ENCODE measurements at regions not wholly inside any gene's neighbourhood (a gene's known extent, or its start where the extent isn't known, plus 50 kb on each side); places are given as distances from the start of the nearest gene placed in this dataset.

GRCh38 chr12:90618586-90618985 is 336.4 kb downstream of the CCER1 start:
- Histone ChIP-seq H3K27me3 (ENCODE audit: insufficient read depth, low read length) (no peaks in the 10 kb centered on the region), H3K23me2 (ENCODE audit: insufficient read length, low read depth, low read length, poor library complexity, severe bottlenecking) (no peaks in the 10 kb centered on the region), H3K9ac (ENCODE audit: extremely low read depth, insufficient read length, low read length) (no peak overlapping the region), H3K56ac (ENCODE audit: insufficient read length, low read depth, low read length) (no peak overlapping the region), H2BK120ac (ENCODE audit: low read depth, low read length, poor library complexity, severe bottlenecking) (no peak overlapping the region), H2AK5ac (ENCODE audit: insufficient read length, low read length) (no peak overlapping the region), H2BK15ac (ENCODE audit: low read depth, low read length) (no peak overlapping the region), H3K4ac (ENCODE audit: low read depth, low read length) (no peak overlapping the region), H3K18ac (ENCODE audit: insufficient read length, low read depth, low read length) (no peak overlapping the region), H2BK12ac (ENCODE audit: insufficient read length, low read depth, low read length) (no peak overlapping the region), H3K79me1 (ENCODE audit: insufficient read depth, low read depth, low read length, poor library complexity, severe bottlenecking) (no peaks in the 10 kb centered on the region), H2BK5ac (ENCODE audit: insufficient read length, low read length) (no peak overlapping the region), H3K4me2 (ENCODE audit: insufficient read depth, insufficient read length, low read length) (no peak overlapping the region), H4K20me1 (ENCODE audit: control insufficient read depth, insufficient read depth, insufficient read length) (no peaks in the 10 kb centered on the region), H3K23ac (ENCODE audit: insufficient read length, low read depth, low read length) (no peak overlapping the region), H4K91ac (ENCODE audit: insufficient read length, low read depth, low read length) (no peak overlapping the region), H3K9me3 (ENCODE audit: control insufficient read depth, low read depth, low read length) (no peaks in the 10 kb centered on the region), H2BK20ac (ENCODE audit: low read depth, low read length, poor library complexity, severe bottlenecking) (no peak overlapping the region), H3K27ac (ENCODE audit: insufficient read length, low read depth, low read length) (no peak overlapping the region), H3T11ph (ENCODE audit: low read length) (no peak overlapping the region), H3K4me1 (ENCODE audit: insufficient read depth, low read length) (no peaks in the 10 kb centered on the region), H4K8ac (replicated peaks; ENCODE audit: insufficient read length, low read depth, low read length) (no peak overlapping the region), H2AFZ (ENCODE audit: low read length) (no peak overlapping the region), H3K14ac (ENCODE audit: insufficient read depth, low read length) (no peak overlapping the region), H4K5ac (ENCODE audit: insufficient read length, low read depth, low read length) (no peak overlapping the region), H3K79me2 (ENCODE audit: insufficient read depth, low read length) (no peaks in the 10 kb centered on the region)
- Mint-ChIP-seq H3K27me3 (ENCODE audit: low read depth) (no peaks in the 10 kb centered on the region), H3K4me3 (no peak overlapping the region), H3K9me3 (no peaks in the 10 kb centered on the region), H3K36me3 (ENCODE audit: insufficient read depth in 1 of 3, low read depth in 3 of 3) (no peaks in the 10 kb centered on the region), H3K27ac (no peak overlapping the region), H3K4me1 (no peaks in the 10 kb centered on the region; a peak in 1 of 4 replicates)
- no peak for DNase-seq
- no peak for TF ChIP-seq CTCF (conservative IDR thresholded peaks at IDR 0.05)

All from H9 (cell line).